Ishikawa (cell line): ENCODE measurements at regions not wholly inside any gene's neighbourhood (a gene's known extent, or its start where the extent isn't known, plus 50 kb on each side); places are given as distances from the start of the nearest gene placed in this dataset.

Experiments
- CEBPB ChIP-seq: IDR thresholded peaks from 2 replicates; pipeline ENCODE4 v1.6.1; 2012
- EP300 ChIP-seq: IDR thresholded peaks from 2 replicates; pipeline ENCODE4 v1.6.1; 2012; ENCODE audit warnings: borderline replicate concordance
- TAF1 ChIP-seq: IDR thresholded peaks from 2 replicates; pipeline ENCODE4 v1.6.1; 2012; ENCODE audit warnings: low read depth, mild to moderate bottlenecking
- YY1 ChIP-seq: IDR thresholded peaks from 2 replicates; pipeline ENCODE4 v1.6.1; 2012; ENCODE audit warnings: low read depth
- TF ChIP-seq, protein P1 (sequence below): IDR thresholded peaks from 2 replicates; pipeline ENCODE4 v1.6.1; 2012; ENCODE audit warnings: low read depth, mild to moderate bottlenecking
- TF ChIP-seq, protein P2 (sequence below): IDR thresholded peaks from 2 replicates; pipeline ENCODE4 v1.6.1; 2012
- TF ChIP-seq, protein P3 (sequence below): IDR thresholded peaks from 2 replicates; pipeline ENCODE4 v1.6.1; 2012

GRCh38 chr1:222370913-222371675 is 176.8 kb downstream of the HHIPL2 start:
- TF ChIP-seq TAF1, result no peak
- TF ChIP-seq, protein P1, sequence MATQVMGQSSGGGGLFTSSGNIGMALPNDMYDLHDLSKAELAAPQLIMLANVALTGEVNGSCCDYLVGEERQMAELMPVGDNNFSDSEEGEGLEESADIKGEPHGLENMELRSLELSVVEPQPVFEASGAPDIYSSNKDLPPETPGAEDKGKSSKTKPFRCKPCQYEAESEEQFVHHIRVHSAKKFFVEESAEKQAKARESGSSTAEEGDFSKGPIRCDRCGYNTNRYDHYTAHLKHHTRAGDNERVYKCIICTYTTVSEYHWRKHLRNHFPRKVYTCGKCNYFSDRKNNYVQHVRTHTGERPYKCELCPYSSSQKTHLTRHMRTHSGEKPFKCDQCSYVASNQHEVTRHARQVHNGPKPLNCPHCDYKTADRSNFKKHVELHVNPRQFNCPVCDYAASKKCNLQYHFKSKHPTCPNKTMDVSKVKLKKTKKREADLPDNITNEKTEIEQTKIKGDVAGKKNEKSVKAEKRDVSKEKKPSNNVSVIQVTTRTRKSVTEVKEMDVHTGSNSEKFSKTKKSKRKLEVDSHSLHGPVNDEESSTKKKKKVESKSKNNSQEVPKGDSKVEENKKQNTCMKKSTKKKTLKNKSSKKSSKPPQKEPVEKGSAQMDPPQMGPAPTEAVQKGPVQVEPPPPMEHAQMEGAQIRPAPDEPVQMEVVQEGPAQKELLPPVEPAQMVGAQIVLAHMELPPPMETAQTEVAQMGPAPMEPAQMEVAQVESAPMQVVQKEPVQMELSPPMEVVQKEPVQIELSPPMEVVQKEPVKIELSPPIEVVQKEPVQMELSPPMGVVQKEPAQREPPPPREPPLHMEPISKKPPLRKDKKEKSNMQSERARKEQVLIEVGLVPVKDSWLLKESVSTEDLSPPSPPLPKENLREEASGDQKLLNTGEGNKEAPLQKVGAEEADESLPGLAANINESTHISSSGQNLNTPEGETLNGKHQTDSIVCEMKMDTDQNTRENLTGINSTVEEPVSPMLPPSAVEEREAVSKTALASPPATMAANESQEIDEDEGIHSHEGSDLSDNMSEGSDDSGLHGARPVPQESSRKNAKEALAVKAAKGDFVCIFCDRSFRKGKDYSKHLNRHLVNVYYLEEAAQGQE, result no peak
- TF ChIP-seq, protein P2, sequence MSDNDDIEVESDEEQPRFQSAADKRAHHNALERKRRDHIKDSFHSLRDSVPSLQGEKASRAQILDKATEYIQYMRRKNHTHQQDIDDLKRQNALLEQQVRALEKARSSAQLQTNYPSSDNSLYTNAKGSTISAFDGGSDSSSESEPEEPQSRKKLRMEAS, result no peak
- TF ChIP-seq, protein P3, sequence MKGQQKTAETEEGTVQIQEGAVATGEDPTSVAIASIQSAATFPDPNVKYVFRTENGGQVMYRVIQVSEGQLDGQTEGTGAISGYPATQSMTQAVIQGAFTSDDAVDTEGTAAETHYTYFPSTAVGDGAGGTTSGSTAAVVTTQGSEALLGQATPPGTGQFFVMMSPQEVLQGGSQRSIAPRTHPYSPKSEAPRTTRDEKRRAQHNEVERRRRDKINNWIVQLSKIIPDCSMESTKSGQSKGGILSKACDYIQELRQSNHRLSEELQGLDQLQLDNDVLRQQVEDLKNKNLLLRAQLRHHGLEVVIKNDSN, result no peak
- no peak for TF ChIP-seq YY1
- TF ChIP-seq EP300, result no peak
- no peak for TF ChIP-seq CEBPB
